ENCODE measurements at regions not wholly inside any gene's neighbourhood (a gene's known extent, or its start where the extent isn't known, plus 50 kb on each side); places are given as distances from the start of the nearest gene placed in this dataset.

DNA sequence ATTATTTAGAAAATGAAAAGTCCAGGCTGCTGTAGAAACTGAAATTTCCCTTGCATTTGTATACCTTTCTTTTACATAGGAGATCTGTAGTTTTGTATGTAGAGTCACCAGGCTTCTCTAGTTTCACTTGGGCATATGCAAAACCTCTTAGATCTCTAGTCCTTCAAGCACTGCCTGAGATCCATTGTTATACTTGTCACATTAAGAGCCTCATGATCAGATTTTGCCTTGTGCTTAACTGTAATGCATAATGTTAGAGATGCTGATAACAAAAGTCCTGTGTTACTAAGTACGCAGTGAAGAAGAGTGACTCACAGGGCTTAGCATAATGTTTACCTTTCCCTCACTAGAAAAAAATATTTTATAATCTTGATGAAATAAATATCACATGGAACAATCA, 250.2 kb downstream of the CYLC2 start:
- TF ChIP-seq, protein P1, sequence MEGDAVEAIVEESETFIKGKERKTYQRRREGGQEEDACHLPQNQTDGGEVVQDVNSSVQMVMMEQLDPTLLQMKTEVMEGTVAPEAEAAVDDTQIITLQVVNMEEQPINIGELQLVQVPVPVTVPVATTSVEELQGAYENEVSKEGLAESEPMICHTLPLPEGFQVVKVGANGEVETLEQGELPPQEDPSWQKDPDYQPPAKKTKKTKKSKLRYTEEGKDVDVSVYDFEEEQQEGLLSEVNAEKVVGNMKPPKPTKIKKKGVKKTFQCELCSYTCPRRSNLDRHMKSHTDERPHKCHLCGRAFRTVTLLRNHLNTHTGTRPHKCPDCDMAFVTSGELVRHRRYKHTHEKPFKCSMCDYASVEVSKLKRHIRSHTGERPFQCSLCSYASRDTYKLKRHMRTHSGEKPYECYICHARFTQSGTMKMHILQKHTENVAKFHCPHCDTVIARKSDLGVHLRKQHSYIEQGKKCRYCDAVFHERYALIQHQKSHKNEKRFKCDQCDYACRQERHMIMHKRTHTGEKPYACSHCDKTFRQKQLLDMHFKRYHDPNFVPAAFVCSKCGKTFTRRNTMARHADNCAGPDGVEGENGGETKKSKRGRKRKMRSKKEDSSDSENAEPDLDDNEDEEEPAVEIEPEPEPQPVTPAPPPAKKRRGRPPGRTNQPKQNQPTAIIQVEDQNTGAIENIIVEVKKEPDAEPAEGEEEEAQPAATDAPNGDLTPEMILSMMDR (IDR thresholded peaks at IDR 0.05) = no peak
- no peak for TF ChIP-seq POLR2A (IDR thresholded peaks at IDR 0.05)
- H3K27me3 ChIP-seq = no peaks in the 10 kb centered on the region
- H3K9me3 ChIP-seq = no peaks in the 10 kb centered on the region
- H3K4me1 ChIP-seq = no peaks in the 10 kb centered on the region
- no peak for DNase-seq
- H3K27ac ChIP-seq = no peak overlapping the region
- no peaks in the 10 kb centered on the region for H3K36me3 ChIP-seq
- no peak overlapping the region for H3K4me3 ChIP-seq
- intact Hi-C loops (cut with DNase I; ENCODE audit: low total_unique reads) = no loop called here

DNA sequence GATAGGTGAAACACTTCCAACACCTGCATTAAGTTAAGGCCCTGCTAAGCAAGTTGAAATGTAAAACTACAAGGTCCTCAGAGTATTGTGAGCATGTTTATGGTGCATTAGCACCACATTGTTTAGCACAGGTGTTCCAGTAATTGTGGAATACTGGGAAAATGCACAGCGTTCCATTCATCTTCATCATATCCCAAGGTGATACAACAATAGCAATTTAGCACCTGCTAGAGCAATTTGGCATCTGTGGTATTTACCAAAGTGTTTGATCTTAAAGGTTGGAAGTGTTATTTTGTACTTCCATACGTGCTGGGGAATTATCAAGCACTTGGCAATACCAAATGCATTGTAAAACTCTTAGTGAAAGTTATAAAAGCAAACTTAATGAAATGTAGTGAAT, 266.8 kb downstream of the CYLC2 start:
- Histone ChIP-seq H3K4me1 (no peaks in the 10 kb centered on the region), H3K9me3 (no peaks in the 10 kb centered on the region), H3K27me3 (no peaks in the 10 kb centered on the region), H3K36me3 (no peaks in the 10 kb centered on the region), H3K4me3 (no peak overlapping the region), H3K27ac (no peak overlapping the region)
- intact Hi-C loops (cut with DNase I; ENCODE audit: low total_unique reads) = no loop called here
- DNase-seq = no peak
- TF ChIP-seq, protein P1 (IDR thresholded peaks at IDR 0.05) = no peak
- no peak for TF ChIP-seq POLR2A (IDR thresholded peaks at IDR 0.05)

DNA sequence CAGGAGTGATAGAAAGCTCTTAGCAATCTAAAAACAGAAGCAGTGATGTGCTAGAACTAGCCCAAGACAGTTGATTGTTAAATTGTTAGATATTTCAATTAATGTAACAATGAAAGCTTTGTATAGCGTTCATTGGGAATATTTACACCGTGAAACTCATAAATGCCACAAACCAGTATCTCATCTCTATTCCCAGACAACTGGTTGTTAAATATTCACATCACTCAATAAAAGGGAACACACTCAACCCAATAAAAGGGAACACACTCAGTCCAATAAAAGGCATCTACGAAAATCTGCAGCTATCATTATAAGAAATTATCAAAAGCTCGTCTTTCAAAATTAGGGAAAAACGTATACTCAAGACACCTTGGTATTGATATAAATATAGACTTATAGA, 270.9 kb downstream of the CYLC2 start:
- no peaks in the 10 kb centered on the region for H3K4me1 ChIP-seq
- no peak overlapping the region for H3K4me3 ChIP-seq
- no peaks in the 10 kb centered on the region for H3K36me3 ChIP-seq
- H3K27me3 ChIP-seq = no peaks in the 10 kb centered on the region
- no peaks in the 10 kb centered on the region for H3K9me3 ChIP-seq
- H3K27ac ChIP-seq = no peak overlapping the region
- intact Hi-C loops (cut with DNase I; ENCODE audit: low total_unique reads) = no loop called here
- no peak for DNase-seq
- TF ChIP-seq, protein P1 (IDR thresholded peaks at IDR 0.05) = no peak
- TF ChIP-seq POLR2A (IDR thresholded peaks at IDR 0.05) = no peak

DNA sequence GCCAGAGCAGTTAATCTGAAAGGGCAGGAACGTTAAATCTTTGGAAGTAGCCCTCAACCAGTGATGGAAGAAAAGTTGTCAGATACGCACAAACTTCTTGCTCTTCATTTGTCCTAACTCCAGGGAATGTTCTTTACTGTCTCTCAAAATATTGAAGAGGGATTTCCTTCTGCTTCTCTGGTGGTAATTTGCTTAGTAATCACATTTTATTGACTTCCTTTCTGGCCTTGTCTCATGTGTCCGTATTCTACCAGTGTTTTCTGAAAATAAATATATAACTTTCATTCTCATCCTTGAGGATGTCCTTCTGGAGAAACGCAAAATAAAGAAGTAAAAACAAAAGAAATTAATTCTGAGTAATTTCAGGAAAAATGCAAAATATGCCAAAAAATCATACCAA, 282.1 kb downstream of the CYLC2 start:
- intact Hi-C loops (cut with DNase I; ENCODE audit: low total_unique reads) = no loop called here
- Histone ChIP-seq H3K36me3 (no peaks in the 10 kb centered on the region), H3K4me3 (no peak overlapping the region), H3K4me1 (no peaks in the 10 kb centered on the region), H3K9me3 (no peaks in the 10 kb centered on the region), H3K27ac (no peak overlapping the region), H3K27me3 (no peaks in the 10 kb centered on the region)
- no peak for DNase-seq
- TF ChIP-seq, protein P1 (IDR thresholded peaks at IDR 0.05) = no peak
- no peak for TF ChIP-seq POLR2A (IDR thresholded peaks at IDR 0.05)

DNA sequence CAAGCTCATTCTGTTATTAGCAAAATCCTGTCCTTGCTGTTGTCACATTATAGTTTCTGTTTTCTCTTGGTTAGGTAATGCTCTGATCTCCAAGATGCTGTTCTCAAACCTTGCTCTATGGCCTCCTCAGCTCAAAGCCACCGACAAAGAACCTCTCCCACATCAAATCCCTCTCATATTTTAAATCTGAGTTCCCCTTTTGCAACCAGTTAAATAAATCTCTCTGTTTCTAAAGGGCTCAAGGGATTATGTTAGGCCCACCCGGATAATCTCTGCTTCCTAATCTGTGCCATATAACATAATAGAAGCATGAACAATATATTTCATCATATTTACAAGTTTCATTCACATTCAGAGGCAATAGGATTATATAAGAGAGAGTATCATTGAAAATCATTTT, 286.0 kb downstream of the CYLC2 start:
- Histone ChIP-seq H3K27me3 (no peaks in the 10 kb centered on the region), H3K9me3 (no peaks in the 10 kb centered on the region), H3K27ac (no peak overlapping the region), H3K36me3 (no peaks in the 10 kb centered on the region), H3K4me3 (no peak overlapping the region), H3K4me1 (no peaks in the 10 kb centered on the region)
- DNase-seq = no peak
- intact Hi-C loops (cut with DNase I; ENCODE audit: low total_unique reads) = no loop called here
- no peak for TF ChIP-seq POLR2A (IDR thresholded peaks at IDR 0.05)
- TF ChIP-seq, protein P1 (IDR thresholded peaks at IDR 0.05) = no peak
